GM23338 (cell line): ENCODE measurements at regions not wholly inside any gene's neighbourhood (a gene's known extent, or its start where the extent isn't known, plus 50 kb on each side); places are given as distances from the start of the nearest gene placed in this dataset.

Experiments used
- ATAC-seq: fragments of 200-7000 bp; cut with Tn5 transposase; 3 replicates; pipeline ENCODE4 v1.9.1; 2020
- DNase-seq: peaks from one replicate; pipeline ENCODE4 v3.0.0-alpha.2; 2015; ENCODE audit warnings: low spot score
- H2AFZ ChIP-seq: fragments of 200-600 bp; sonication (generic); 2 replicates; pipeline ENCODE4 v1.8.0; 2016; ENCODE audit warnings: antibody characterized with exemption, mild to moderate bottlenecking, moderate library complexity
- H3F3A ChIP-seq: fragments of 200-600 bp; sonication (generic); replicated peaks from 2 replicates; pipeline ENCODE4 v1.8.0; 2017; ENCODE audit warnings: antibody characterized with exemption, mixed run types, low read depth
- H3K27ac ChIP-seq: fragments of 200-600 bp; sonication (generic); 2 replicates; pipeline ENCODE4 v1.6.1; 2016; ENCODE audit warnings: low read depth
- H3K27me3 ChIP-seq: fragments of 200-600 bp; sonication (generic); 2 replicates; pipeline ENCODE4 v1.8.0; 2016; ENCODE audit warnings: mild to moderate bottlenecking, mixed run types, moderate library complexity; ENCODE audit not compliant: insufficient read depth
- H3K36me3 ChIP-seq: fragments of 200-600 bp; sonication (generic); 2 replicates; pipeline ENCODE4 v1.8.0; 2016; ENCODE audit warnings: mild to moderate bottlenecking; ENCODE audit not compliant: insufficient read depth
- H3K4me1 ChIP-seq: fragments of 200-600 bp; sonication (generic); 2 replicates; pipeline ENCODE4 v1.8.0; 2016; ENCODE audit warnings: mild to moderate bottlenecking, moderate library complexity; ENCODE audit not compliant: insufficient read depth
- H3K4me2 ChIP-seq: fragments of 200-600 bp; sonication (generic); 2 replicates; pipeline ENCODE4 v1.7.1; 2017; ENCODE audit warnings: mixed run types
- H3K4me3 ChIP-seq: fragments of 200-600 bp; sonication (generic); 2 replicates; pipeline ENCODE4 v1.6.1; 2016; ENCODE audit warnings: mixed run types
- H3K79me2 ChIP-seq: fragments of 200-600 bp; sonication (generic); replicated peaks from 2 replicates; pipeline ENCODE4 v1.8.0; 2017; ENCODE audit warnings: mild to moderate bottlenecking; ENCODE audit not compliant: insufficient read depth
- H3K9me2 ChIP-seq: fragments of 200-600 bp; sonication (generic); 2 replicates; pipeline ENCODE4 v1.8.0; 2017; ENCODE audit not compliant: insufficient read depth
- H4K20me1 ChIP-seq: fragments of 200-600 bp; sonication (generic); replicated peaks from 2 replicates; pipeline ENCODE4 v1.8.0; 2017; ENCODE audit warnings: mild to moderate bottlenecking; ENCODE audit not compliant: insufficient read depth
- H3K27ac Mint-ChIP-seq: 2 replicates; pipeline ENCODE4 v1.8.0; 2020; ENCODE audit warnings: inconsistent platforms, mild to moderate bottlenecking, moderate library complexity, mixed read lengths
- H3K27me3 Mint-ChIP-seq: 3 replicates; pipeline ENCODE4 v1.8.0; 2022; ENCODE audit warnings: low read depth, mild to moderate bottlenecking, moderate library complexity, mixed read lengths, inconsistent platforms; ENCODE audit not compliant: insufficient read depth, poor library complexity
- H3K36me3 Mint-ChIP-seq: 3 replicates; pipeline ENCODE4 v1.8.0; 2021; ENCODE audit warnings: low read depth, mild to moderate bottlenecking, inconsistent platforms, moderate library complexity, mixed read lengths
- H3K4me1 Mint-ChIP-seq: 3 replicates; pipeline ENCODE4 v1.8.0; 2020; ENCODE audit warnings: mild to moderate bottlenecking, inconsistent platforms, mixed read lengths
- H3K4me3 Mint-ChIP-seq: 3 replicates; pipeline ENCODE4 v1.8.0; 2021; ENCODE audit warnings: moderate library complexity, mild to moderate bottlenecking, inconsistent platforms, mixed read lengths
- H3K9me3 Mint-ChIP-seq: 3 replicates; pipeline ENCODE4 v1.8.0; 2020; ENCODE audit warnings: moderate library complexity, mild to moderate bottlenecking, inconsistent platforms, mixed read lengths
- CREB1 ChIP-seq: fragments of 250-450 bp; sonication (Bioruptor Pico); IDR thresholded peaks from 2 replicates; pipeline ENCODE4 v1.5.0; 2020; ENCODE audit warnings: low read depth, mild to moderate bottlenecking, moderate library complexity
- EZH2 ChIP-seq: fragments of 200-600 bp; sonication (generic); IDR thresholded peaks from one replicate; pipeline ENCODE4 v1.8.0; 2017; ENCODE audit warnings: antibody characterized with exemption, mild to moderate bottlenecking, low read depth; ENCODE audit not compliant: unreplicated experiment
- EZH2phosphoT487 ChIP-seq: fragments of 200-600 bp; sonication (generic); IDR thresholded peaks from one replicate; pipeline ENCODE4 v1.8.1; 2018; ENCODE audit warnings: antibody characterized with exemption; ENCODE audit not compliant: unreplicated experiment
- JUNB ChIP-seq: IDR thresholded peaks from one replicate; pipeline ENCODE4 v1.6.1; 2016; ENCODE audit warnings: antibody characterized with exemption; ENCODE audit not compliant: unreplicated experiment
- POLR2AphosphoS5 ChIP-seq: IDR thresholded peaks from 2 replicates; pipeline ENCODE4 v1.6.1; 2016; ENCODE audit warnings: antibody characterized with exemption, low read depth
- REST ChIP-seq: IDR thresholded peaks from one replicate; pipeline ENCODE4 v1.6.1; 2018; ENCODE audit warnings: antibody characterized with exemption; ENCODE audit not compliant: unreplicated experiment
- STAT1 ChIP-seq: IDR thresholded peaks from one replicate; pipeline ENCODE4 v1.6.1; 2016; ENCODE audit warnings: antibody characterized with exemption; ENCODE audit not compliant: unreplicated experiment
- ZNF331 ChIP-seq: fragments of 250-450 bp; sonication (Bioruptor Pico); IDR thresholded peaks from 2 replicates; pipeline ENCODE4 v1.5.0; 2020; ENCODE audit warnings: low read depth, mild to moderate bottlenecking, moderate library complexity
- TF ChIP-seq, protein P1 (sequence below): fragments of 250-450 bp; sonication (Bioruptor Pico); IDR thresholded peaks from 2 replicates; pipeline ENCODE4 v1.5.0; 2020; ENCODE audit warnings: mild to moderate bottlenecking, moderate library complexity
- TF ChIP-seq, protein P2 (sequence below): IDR thresholded peaks from 2 replicates; pipeline ENCODE4 v1.6.1; 2016; ENCODE audit warnings: antibody characterized with exemption

DNA sequence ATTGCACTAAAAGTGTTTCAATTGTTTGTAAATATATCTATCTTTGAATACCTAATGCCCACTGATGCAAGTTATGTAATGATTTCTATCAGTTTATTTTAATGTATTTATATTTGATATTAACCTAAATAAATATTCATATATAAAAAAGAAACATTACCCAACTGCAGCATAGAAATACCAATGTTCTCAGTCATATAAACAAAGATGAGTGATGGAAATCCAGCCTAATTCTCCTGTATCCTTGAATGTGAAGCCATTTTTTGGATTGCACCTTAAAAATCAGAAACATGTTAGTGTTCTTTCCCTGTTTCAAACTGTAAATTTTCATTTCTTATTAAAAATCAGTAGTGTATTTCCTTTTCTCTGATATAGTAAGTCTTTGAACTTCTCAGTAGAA lies 305.8 kb upstream of the GNAI1 start:
- Mint-ChIP-seq H3K27ac (no peak overlapping the region), H3K36me3 (no peaks in the 10 kb centered on the region), H3K27me3 (no peaks in the 10 kb centered on the region), H3K4me3 (no peak overlapping the region), H3K4me1 (no peaks in the 10 kb centered on the region), H3K9me3 (no peaks in the 10 kb centered on the region)
- H2AFZ ChIP-seq: no peak overlapping the region
- ATAC-seq (no peak), DNase-seq (no peak)
- H3K4me3 ChIP-seq: no peak overlapping the region
- H3K79me2 ChIP-seq: no peaks in the 10 kb centered on the region
- H3K4me1 ChIP-seq: no peaks in the 10 kb centered on the region
- no peaks in the 10 kb centered on the region for H3K27me3 ChIP-seq
- H3K9me2 ChIP-seq: no peaks in the 10 kb centered on the region
- no peaks in the 10 kb centered on the region for H3K36me3 ChIP-seq
- H4K20me1 ChIP-seq: no peaks in the 10 kb centered on the region
- H3F3A ChIP-seq: no peaks in the 10 kb centered on the region
- no peak overlapping the region for H3K27ac ChIP-seq
- TF ChIP-seq EZH2: no peak
- no peak overlapping the region for H3K4me2 ChIP-seq

DNA sequence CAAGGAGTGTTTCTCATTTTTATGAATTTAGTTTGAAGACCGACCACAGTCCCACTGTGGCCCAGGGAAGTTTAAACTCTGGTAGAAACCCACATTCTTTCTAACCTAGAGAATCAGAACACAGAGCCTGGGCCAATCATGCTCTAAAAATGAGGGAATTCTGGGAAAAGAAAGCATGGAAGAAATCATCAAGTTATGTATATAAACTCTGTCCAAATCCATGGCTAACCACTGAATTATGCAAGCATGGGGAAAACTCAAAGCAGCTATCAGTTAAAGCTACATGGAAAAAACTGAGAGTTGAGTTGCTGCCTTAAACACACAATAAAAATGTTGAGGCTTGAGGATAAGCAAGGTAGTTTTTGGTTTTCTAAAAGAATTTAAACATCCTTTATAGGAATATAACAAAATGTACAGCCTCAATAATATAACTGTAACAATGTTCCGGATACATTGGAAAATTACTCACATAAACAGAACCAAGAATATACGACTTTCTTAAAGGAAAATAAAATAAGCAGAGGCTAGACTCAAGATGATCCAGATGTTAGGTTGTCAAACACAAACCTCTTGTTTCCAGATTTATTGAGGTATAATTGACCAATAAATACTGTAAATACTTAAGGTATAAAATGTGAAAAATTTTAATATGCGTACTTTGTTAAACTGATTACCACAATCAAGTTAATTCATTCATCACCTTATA lies 311.2 kb upstream of the GNAI1 start:
- Histone ChIP-seq H3K36me3 (no peaks in the 10 kb centered on the region), H3K4me3 (no peak overlapping the region), H2AFZ (no peak overlapping the region), H3K27ac (no peak overlapping the region), H3K27me3 (no peaks in the 10 kb centered on the region), H3F3A (no peaks in the 10 kb centered on the region), H3K79me2 (no peaks in the 10 kb centered on the region), H3K9me2 (no peaks in the 10 kb centered on the region), H4K20me1 (no peaks in the 10 kb centered on the region), H3K4me2 (no peak overlapping the region), H3K4me1 (no peaks in the 10 kb centered on the region)
- no peaks in the 10 kb centered on the region for H3K36me3 Mint-ChIP-seq
- no peaks in the 10 kb centered on the region for H3K9me3 Mint-ChIP-seq
- no peaks in the 10 kb centered on the region for H3K4me1 Mint-ChIP-seq
- no peak overlapping the region for H3K4me3 Mint-ChIP-seq
- H3K27me3 Mint-ChIP-seq: no peaks in the 10 kb centered on the region
- DNase-seq (no peak), ATAC-seq (no peak)
- no peak overlapping the region for H3K27ac Mint-ChIP-seq
- TF ChIP-seq STAT1: no peak
- no peak for TF ChIP-seq ZNF331 (CRISPR knock-in tag)
- TF ChIP-seq REST: no peak
- TF ChIP-seq EZH2phosphoT487: no peak
- no peak for TF ChIP-seq JUNB
- TF ChIP-seq, protein P1, sequence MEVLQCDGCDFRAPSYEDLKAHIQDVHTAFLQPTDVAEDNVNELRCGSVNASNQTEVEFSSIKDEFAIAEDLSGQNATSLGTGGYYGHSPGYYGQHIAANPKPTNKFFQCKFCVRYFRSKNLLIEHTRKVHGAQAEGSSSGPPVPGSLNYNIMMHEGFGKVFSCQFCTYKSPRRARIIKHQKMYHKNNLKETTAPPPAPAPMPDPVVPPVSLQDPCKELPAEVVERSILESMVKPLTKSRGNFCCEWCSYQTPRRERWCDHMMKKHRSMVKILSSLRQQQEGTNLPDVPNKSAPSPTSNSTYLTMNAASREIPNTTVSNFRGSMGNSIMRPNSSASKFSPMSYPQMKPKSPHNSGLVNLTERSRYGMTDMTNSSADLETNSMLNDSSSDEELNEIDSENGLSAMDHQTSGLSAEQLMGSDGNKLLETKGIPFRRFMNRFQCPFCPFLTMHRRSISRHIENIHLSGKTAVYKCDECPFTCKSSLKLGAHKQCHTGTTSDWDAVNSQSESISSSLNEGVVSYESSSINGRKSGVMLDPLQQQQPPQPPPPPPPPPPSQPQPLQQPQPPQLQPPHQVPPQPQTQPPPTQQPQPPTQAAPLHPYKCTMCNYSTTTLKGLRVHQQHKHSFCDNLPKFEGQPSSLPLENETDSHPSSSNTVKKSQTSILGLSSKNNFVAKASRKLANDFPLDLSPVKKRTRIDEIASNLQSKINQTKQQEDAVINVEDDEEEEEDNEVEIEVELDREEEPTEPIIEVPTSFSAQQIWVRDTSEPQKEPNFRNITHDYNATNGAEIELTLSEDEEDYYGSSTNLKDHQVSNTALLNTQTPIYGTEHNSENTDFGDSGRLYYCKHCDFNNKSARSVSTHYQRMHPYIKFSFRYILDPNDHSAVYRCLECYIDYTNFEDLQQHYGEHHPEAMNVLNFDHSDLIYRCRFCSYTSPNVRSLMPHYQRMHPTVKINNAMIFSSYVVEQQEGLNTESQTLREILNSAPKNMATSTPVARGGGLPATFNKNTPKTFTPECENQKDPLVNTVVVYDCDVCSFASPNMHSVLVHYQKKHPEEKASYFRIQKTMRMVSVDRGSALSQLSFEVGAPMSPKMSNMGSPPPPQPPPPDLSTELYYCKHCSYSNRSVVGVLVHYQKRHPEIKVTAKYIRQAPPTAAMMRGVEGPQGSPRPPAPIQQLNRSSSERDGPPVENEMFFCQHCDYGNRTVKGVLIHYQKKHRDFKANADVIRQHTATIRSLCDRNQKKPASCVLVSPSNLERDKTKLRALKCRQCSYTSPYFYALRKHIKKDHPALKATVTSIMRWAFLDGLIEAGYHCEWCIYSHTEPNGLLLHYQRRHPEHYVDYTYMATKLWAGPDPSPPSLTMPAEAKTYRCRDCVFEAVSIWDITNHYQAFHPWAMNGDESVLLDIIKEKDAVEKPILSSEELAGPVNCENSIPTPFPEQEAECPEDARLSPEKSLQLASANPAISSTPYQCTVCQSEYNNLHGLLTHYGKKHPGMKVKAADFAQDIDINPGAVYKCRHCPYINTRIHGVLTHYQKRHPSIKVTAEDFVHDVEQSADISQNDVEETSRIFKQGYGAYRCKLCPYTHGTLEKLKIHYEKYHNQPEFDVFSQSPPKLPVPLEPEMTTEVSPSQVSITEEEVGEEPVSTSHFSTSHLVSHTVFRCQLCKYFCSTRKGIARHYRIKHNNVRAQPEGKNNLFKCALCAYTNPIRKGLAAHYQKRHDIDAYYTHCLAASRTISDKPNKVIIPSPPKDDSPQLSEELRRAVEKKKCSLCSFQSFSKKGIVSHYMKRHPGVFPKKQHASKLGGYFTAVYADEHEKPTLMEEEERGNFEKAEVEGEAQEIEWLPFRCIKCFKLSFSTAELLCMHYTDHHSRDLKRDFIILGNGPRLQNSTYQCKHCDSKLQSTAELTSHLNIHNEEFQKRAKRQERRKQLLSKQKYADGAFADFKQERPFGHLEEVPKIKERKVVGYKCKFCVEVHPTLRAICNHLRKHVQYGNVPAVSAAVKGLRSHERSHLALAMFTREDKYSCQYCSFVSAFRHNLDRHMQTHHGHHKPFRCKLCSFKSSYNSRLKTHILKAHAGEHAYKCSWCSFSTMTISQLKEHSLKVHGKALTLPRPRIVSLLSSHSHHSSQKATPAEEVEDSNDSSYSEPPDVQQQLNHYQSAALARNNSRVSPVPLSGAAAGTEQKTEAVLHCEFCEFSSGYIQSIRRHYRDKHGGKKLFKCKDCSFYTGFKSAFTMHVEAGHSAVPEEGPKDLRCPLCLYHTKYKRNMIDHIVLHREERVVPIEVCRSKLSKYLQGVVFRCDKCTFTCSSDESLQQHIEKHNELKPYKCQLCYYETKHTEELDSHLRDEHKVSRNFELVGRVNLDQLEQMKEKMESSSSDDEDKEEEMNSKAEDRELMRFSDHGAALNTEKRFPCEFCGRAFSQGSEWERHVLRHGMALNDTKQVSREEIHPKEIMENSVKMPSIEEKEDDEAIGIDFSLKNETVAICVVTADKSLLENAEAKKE (CRISPR knock-in tag): no peak
- no peak for TF ChIP-seq CREB1 (CRISPR knock-in tag)
- TF ChIP-seq, protein P2, sequence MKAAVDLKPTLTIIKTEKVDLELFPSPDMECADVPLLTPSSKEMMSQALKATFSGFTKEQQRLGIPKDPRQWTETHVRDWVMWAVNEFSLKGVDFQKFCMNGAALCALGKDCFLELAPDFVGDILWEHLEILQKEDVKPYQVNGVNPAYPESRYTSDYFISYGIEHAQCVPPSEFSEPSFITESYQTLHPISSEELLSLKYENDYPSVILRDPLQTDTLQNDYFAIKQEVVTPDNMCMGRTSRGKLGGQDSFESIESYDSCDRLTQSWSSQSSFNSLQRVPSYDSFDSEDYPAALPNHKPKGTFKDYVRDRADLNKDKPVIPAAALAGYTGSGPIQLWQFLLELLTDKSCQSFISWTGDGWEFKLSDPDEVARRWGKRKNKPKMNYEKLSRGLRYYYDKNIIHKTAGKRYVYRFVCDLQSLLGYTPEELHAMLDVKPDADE: no peak
- TF ChIP-seq POLR2AphosphoS5: no peak
